HFFc6 (cell line): ENCODE measurements at regions not wholly inside any gene's neighbourhood (a gene's known extent, or its start where the extent isn't known, plus 50 kb on each side); places are given as distances from the start of the nearest gene placed in this dataset.

Source experiments
- DNase-seq: peaks from one replicate; pipeline ENCODE4 v3.0.0-alpha.2; 2018
- H3K27ac Mint-ChIP-seq: 2 replicates; pipeline ENCODE4 v1.8.0; 2020; ENCODE audit warnings: mild to moderate bottlenecking, mixed read lengths
- H3K27me3 Mint-ChIP-seq: 2 replicates; pipeline ENCODE4 v1.8.0; 2021; ENCODE audit warnings: mild to moderate bottlenecking, moderate library complexity, mixed read lengths; ENCODE audit not compliant: insufficient read depth
- H3K36me3 Mint-ChIP-seq: 2 replicates; pipeline ENCODE4 v1.8.0; 2021; ENCODE audit warnings: low read depth, mixed read lengths
- H3K4me1 Mint-ChIP-seq: 2 replicates; pipeline ENCODE4 v1.8.0; 2020; ENCODE audit warnings: low read depth, mixed read lengths
- H3K4me3 Mint-ChIP-seq: 2 replicates; pipeline ENCODE4 v1.8.0; 2020; ENCODE audit warnings: mild to moderate bottlenecking, moderate library complexity, mixed read lengths
- H3K9me3 Mint-ChIP-seq: 2 replicates; pipeline ENCODE4 v1.8.0; 2020; ENCODE audit warnings: mild to moderate bottlenecking, mixed read lengths
- CTCF ChIP-seq: fragments of 200-600 bp; sonication (generic); IDR thresholded peaks from 2 replicates; pipeline ENCODE4 v1.5.0; 2021; ENCODE audit warnings: antibody characterized with exemption, mild to moderate bottlenecking

- Mint-ChIP-seq H3K27ac (no peak overlapping the region), H3K36me3 (no peaks in the 10 kb centered on the region), H3K9me3 (no peaks in the 10 kb centered on the region), H3K4me1 (no peaks in the 10 kb centered on the region), H3K4me3 (no peak overlapping the region), H3K27me3 (no peaks in the 10 kb centered on the region; the same call in none of the 2 replicates)
- no peak for TF ChIP-seq CTCF
- DNase-seq: no peak
Observed at GRCh38 chr1:214154596-214155292, 126.2 kb upstream of the SMYD2 start.

GRCh38 chr1:214155987-214156625, 124.9 kb upstream of the SMYD2 start:
- Mint-ChIP-seq H3K36me3 (no peaks in the 10 kb centered on the region), H3K4me3 (no peak overlapping the region), H3K4me1 (no peaks in the 10 kb centered on the region), H3K9me3 (no peaks in the 10 kb centered on the region), H3K27ac (no peak overlapping the region), H3K27me3 (peaks cover 3% of the 10 kb centered on the region)
- DNase-seq: no peak
- no peak for TF ChIP-seq CTCF

- H3K27me3 Mint-ChIP-seq: peaks cover 17% of the 10 kb centered on the region
- no peaks in the 10 kb centered on the region for H3K4me1 Mint-ChIP-seq
- no peak for TF ChIP-seq CTCF
- no peaks in the 10 kb centered on the region for H3K9me3 Mint-ChIP-seq
- no peak overlapping the region for H3K4me3 Mint-ChIP-seq
- DNase-seq: no peak
- no peak overlapping the region for H3K27ac Mint-ChIP-seq
- H3K36me3 Mint-ChIP-seq: no peaks in the 10 kb centered on the region
Observed at GRCh38 chr1:214164173-214164572, 116.8 kb upstream of the SMYD2 start.

- H3K27me3 Mint-ChIP-seq: peaks cover 16% of the 10 kb centered on the region
- no peak for TF ChIP-seq CTCF
Observed at GRCh38 chr1:214165850-214166374, 115.0 kb upstream of the SMYD2 start.

GRCh38 chr1:214174508-214175199, 106.3 kb upstream of the SMYD2 start:
- Mint-ChIP-seq H3K27ac (no peak overlapping the region), H3K36me3 (no peaks in the 10 kb centered on the region), H3K4me3 (no peak overlapping the region), H3K9me3 (no peaks in the 10 kb centered on the region), H3K4me1 (no peaks in the 10 kb centered on the region), H3K27me3 (peaks cover 6% of the 10 kb centered on the region)
- TF ChIP-seq CTCF: no peak
- DNase-seq: no peak

More at GRCh38 chr1:214165850-214166374, 115.0 kb upstream of the SMYD2 start:
- DNase-seq: no peak
- Mint-ChIP-seq H3K4me1 (no peaks in the 10 kb centered on the region), H3K36me3 (no peaks in the 10 kb centered on the region), H3K4me3 (no peak overlapping the region), H3K9me3 (no peaks in the 10 kb centered on the region), H3K27ac (no peak overlapping the region)
